Psoas muscle (tissue), 7 donors: ENCODE measurements at regions not wholly inside any gene's neighbourhood (a gene's known extent, or its start where the extent isn't known, plus 50 kb on each side); places are given as distances from the start of the nearest gene placed in this dataset.

ENCODE experiments used
- ATAC-seq, 4 donors: fragments of 200-7000 bp; cut with Tn5 transposase; one replicate each; pipeline ENCODE4 v1.9.1; 2020; ENCODE audit warnings: moderate library complexity in 3 of 4, mild to moderate bottlenecking in 2 of 4
- DNase-seq, 2 donors: peaks; one replicate each; pipeline ENCODE4 v3.0.0-alpha.2; 2020
- H3K27ac ChIP-seq: fragments of 200-600 bp; one replicate; pipeline ENCODE4 v1.8.0; 2022
- H3K27me3 ChIP-seq, 3 donors: fragments of 200-600 bp in 1 of 3; one replicate each; pipeline versions ENCODE4 v1.6.1 to v1.8.0; 2013 to 2022; ENCODE audit warnings: low read length in 2 of 3, mild to moderate bottlenecking in 2 of 3, moderate library complexity in 1 of 3; ENCODE audit not compliant: insufficient read depth in 3 of 3
- H3K36me3 ChIP-seq, 2 donors: fragments of 200-600 bp in 1 of 2; one replicate each; pipeline versions ENCODE4 v1.6.1 to v1.8.0; 2013 to 2022; ENCODE audit warnings: low read depth in 1 of 2, mild to moderate bottlenecking in 1 of 2, moderate library complexity in 1 of 2; ENCODE audit not compliant: insufficient read depth in 1 of 2
- H3K4me1 ChIP-seq: fragments of 200-600 bp; one replicate; pipeline ENCODE4 v1.8.0; 2022
- H3K4me3 ChIP-seq: fragments of 200-600 bp; one replicate; pipeline ENCODE4 v1.8.0; 2022; ENCODE audit warnings: mild to moderate bottlenecking
- H3K9me3 ChIP-seq: fragments of 200-600 bp; one replicate; pipeline ENCODE4 v1.8.0; 2022
- CTCF ChIP-seq: fragments of 200-600 bp; IDR thresholded peaks from one replicate; pipeline ENCODE4 v1.8.0; 2022; ENCODE audit warnings: antibody characterized with exemption
- WGBS, 3 donors: extraction: QIAGEN DNeasy Blood & Tissue Kit; methylation state at CpG; one replicate each; pipeline versions ENCODE4 v1.1.6 to v1.1.7; 2013; 5-methylcytosine and 5-hydroxymethylcytosine counted together
- intact Hi-C, 2 donors: fragments of 100-400 bp; cut with DNase I; formaldehyde crosslinking; loops; one replicate each; pipeline versions ENCODE4 v1.11.0 to v1.14.2; 2022
- donor health status: healthy with polysubstance abuse.
- donor health status: DM: no; HTN: no; CAD: no; lungs with moderate emphysema.
- donor health status: Bipolar disorder and iron deficiency.
- donor health status: healthy.
- donor health status: DM: yes; HTN: yes; CAD: no.
- donor health status: DM: no; HTN: no; CAD: no.
- donor health status: DM: yes; HTN: yes; CAD: no.

- intact Hi-C loops: no loop called here
- 94 to 95% (median 95%) methylated on average over 8 of the region's 8 CpGs for WGBS, 3 donors
- Histone ChIP-seq H3K4me3 (no peak overlapping the region), H3K36me3 (no peaks in the 10 kb centered on the region), H3K4me1 (peaks cover 20% of the 10 kb centered on the region), H3K9me3 (no peaks in the 10 kb centered on the region), H3K27me3 (no peaks in the 10 kb centered on the region), H3K27ac (no peak overlapping the region)
- no peak for DNase-seq
- no peak for TF ChIP-seq CTCF
- ATAC-seq: no peak
These were observed 145.2 kb downstream of the SCARB1 start for GRCh38 chr12:124718458-124718857.

DNA sequence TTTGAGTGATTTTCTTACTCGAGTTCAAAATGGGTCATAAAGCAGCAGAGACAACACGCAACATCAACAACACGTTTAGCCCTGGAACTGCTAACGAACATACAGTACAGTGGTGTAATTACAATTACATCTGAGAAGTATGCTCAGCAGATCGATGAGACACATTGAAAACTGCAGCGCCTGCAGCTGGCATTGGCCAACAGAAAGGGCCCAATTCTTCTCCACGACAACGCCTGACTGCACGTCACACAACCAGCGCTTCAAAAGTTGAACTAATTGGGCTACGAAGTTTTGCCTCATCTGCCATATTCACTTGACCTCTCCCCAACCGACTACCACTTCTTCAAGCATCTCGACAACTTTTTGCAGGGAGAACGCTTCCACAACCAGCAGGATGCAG is 145.6 kb downstream of the SCARB1 start:
- DNase-seq (no peak), ATAC-seq (no peak)
- Histone ChIP-seq H3K4me3 (no peak overlapping the region), H3K27me3 (no peaks in the 10 kb centered on the region), H3K36me3 (no peaks in the 10 kb centered on the region), H3K9me3 (no peaks in the 10 kb centered on the region), H3K27ac (no peak overlapping the region), H3K4me1 (peaks cover 20% of the 10 kb centered on the region)
- intact Hi-C loops: no loop called here
- 91 to 96% (median 93%) methylated on average over 14 of the region's 14 CpGs for WGBS, 3 donors
- no peak for TF ChIP-seq CTCF

- no peaks in the 10 kb centered on the region for H3K27me3 ChIP-seq
- no peaks in the 10 kb centered on the region for H3K9me3 ChIP-seq
- no peak for ATAC-seq
- TF ChIP-seq CTCF: no peak
- H3K4me1 ChIP-seq: peaks cover 20% of the 10 kb centered on the region
- no peaks in the 10 kb centered on the region for H3K36me3 ChIP-seq
- 96 to 99% (median 98%) methylated on average over 4 of the region's 4 CpGs for WGBS, 3 donors
- intact Hi-C loops: no loop called here
- no peak overlapping the region for H3K27ac ChIP-seq
- H3K4me3 ChIP-seq: no peak overlapping the region
- no peak for DNase-seq
These were observed 146.3 kb downstream of the SCARB1 start for GRCh38 chr12:124717318-124717717.

DNA sequence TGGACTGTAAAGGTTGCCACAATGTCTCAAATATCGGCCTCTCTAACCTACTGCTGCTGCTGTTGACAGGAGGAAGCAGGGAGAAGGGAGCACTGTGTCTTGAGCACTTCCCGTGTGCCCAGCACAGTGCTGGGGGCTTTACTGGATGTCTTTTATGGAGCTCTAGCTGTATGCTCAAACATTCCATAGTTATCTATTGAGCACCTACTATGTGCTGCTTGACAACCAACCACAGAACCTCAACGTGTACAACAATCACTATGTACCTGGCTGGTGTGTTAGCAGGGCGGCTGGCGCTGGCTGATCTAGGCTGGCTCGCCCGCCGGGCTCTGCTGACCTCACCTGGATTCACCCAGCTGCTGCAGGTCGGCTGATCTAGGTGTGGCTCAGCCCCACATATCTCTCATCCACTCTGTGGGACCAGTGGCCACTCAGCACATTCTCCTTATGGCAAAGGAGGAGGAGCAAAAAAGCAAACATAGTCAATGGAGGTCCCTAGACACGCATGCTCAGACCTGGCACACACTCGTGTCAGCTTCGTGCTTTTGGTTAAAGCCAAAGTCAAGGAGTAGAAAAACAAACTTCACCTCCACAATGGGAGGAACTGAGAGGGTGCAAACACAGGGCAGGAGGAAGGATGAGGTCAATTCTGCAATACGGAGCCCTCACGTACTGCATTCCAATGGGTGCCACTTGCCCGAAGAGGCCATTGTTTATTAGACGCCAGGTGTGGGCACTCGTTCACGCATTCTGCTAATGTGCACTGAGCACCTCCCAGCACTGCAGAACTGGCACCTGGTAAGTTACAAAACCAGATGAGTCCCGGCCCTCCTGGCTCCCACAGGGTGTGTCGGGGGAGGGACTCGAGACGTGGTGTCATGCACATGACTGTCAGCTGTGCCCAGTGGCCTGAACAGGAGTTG is 147.2 kb downstream of the SCARB1 start:
- Histone ChIP-seq H3K4me3 (no peak overlapping the region), H3K27me3 (no peaks in the 10 kb centered on the region), H3K9me3 (no peaks in the 10 kb centered on the region), H3K36me3 (no peaks in the 10 kb centered on the region), H3K4me1 (peaks cover 20% of the 10 kb centered on the region), H3K27ac (no peak overlapping the region)
- WGBS, 3 donors: 81% methylated on average over 22 of the region's 22 CpGs
- intact Hi-C loops: no loop called here
- TF ChIP-seq CTCF: no peak
- DNase-seq (no peak), ATAC-seq (no peak)
